Neural cell (in vitro differentiated cells): ENCODE measurements at regions not wholly inside any gene's neighbourhood (a gene's known extent, or its start where the extent isn't known, plus 50 kb on each side); places are given as distances from the start of the nearest gene placed in this dataset.

Experiments used
- CTCF ChIP-seq: fragments of 450-650 bp; IDR thresholded peaks from 2 replicates; pipeline ENCODE4 v1.5.1; 2014; ENCODE audit warnings: antibody characterized with exemption, mild to moderate bottlenecking, moderate library complexity; ENCODE audit not compliant: poor library complexity, severe bottlenecking
- EP300 ChIP-seq: fragments of 450-650 bp; conservative IDR thresholded peaks from 2 replicates; pipeline ENCODE4 v1.6.1; 2014; ENCODE audit warnings: antibody characterized with exemption, mild to moderate bottlenecking, moderate library complexity; ENCODE audit not compliant: poor library complexity, severe bottlenecking
- EZH2 ChIP-seq: fragments of 200-600, 300-800 bp; shearing (Covaris generic), sonication (generic); IDR thresholded peaks from 2 replicates; pipeline ENCODE4 v1.6.1; 2014; ENCODE audit warnings: antibody characterized with exemption, low read length, borderline replicate concordance, mild to moderate bottlenecking; ENCODE audit not compliant: insufficient read depth, poor library complexity, severe bottlenecking
- POLR2AphosphoS5 ChIP-seq: IDR thresholded peaks from 2 replicates; pipeline ENCODE4 v1.6.1; 2012

- TF ChIP-seq CTCF (no peak), EP300 (no peak), EZH2 (no peak), POLR2AphosphoS5 (no peak)
These were observed 478.7 kb upstream of the ADAMTS9 start for GRCh38 chr3:65166531-65166930.
